GM12865 (cell line): ENCODE measurements at regions not wholly inside any gene's neighbourhood (a gene's known extent, or its start where the extent isn't known, plus 50 kb on each side); places are given as distances from the start of the nearest gene placed in this dataset.

Experiments
- DNase-seq: peaks from one replicate; pipeline ENCODE4 v3.0.0; 2010; ENCODE audit warnings: low read depth
- H3K4me3 ChIP-seq: 2 replicates; pipeline ENCODE4 v1.5.1; 2011; ENCODE audit warnings: mild to moderate bottlenecking, low read depth, low read length, control low read depth
- CTCF ChIP-seq: IDR thresholded peaks from 2 replicates; pipeline ENCODE4 v1.5.1; 2011; ENCODE audit warnings: low read length, control low read depth, low read depth, inconsistent platforms; ENCODE audit not compliant: insufficient read depth; ENCODE audit errors: missing control alignments

- DNase-seq = no peak
- H3K4me3 ChIP-seq = no peak overlapping the region
- no peak for TF ChIP-seq CTCF
Measured at GRCh38 chr19:46911456-46911855, 50.7 kb downstream of the ARHGAP35 start.

GRCh38 chr19:46913198-46913851 is 52.5 kb downstream of the ARHGAP35 start:
- H3K4me3 ChIP-seq = no peak overlapping the region
- no peak for TF ChIP-seq CTCF
- no peak for DNase-seq

GRCh38 chr19:46913852-46914430 is 53.1 kb downstream of the ARHGAP35 start:
- H3K4me3 ChIP-seq = no peak overlapping the region
- no peak for TF ChIP-seq CTCF
- no peak for DNase-seq

- TF ChIP-seq CTCF = no peak
- no peak for DNase-seq
- no peak overlapping the region for H3K4me3 ChIP-seq
Measured at GRCh38 chr19:46915386-46915785, 54.6 kb downstream of the ARHGAP35 start.

- DNase-seq = peak; percentile 44
- no peak overlapping the region for H3K4me3 ChIP-seq
- TF ChIP-seq CTCF = no peak
Measured at GRCh38 chr19:46917002-46917401, 56.2 kb downstream of the ARHGAP35 start.

GRCh38 chr19:46919324-46919723 is 58.5 kb downstream of the ARHGAP35 start:
- no peak overlapping the region for H3K4me3 ChIP-seq
- no peak for DNase-seq
- TF ChIP-seq CTCF = no peak

- DNase-seq = no peak
- H3K4me3 ChIP-seq = no peak overlapping the region
- TF ChIP-seq CTCF = no peak
Measured at GRCh38 chr19:46920362-46920761, 59.6 kb downstream of the ARHGAP35 start.
